ENCODE measurements at regions not wholly inside any gene's neighbourhood (a gene's known extent, or its start where the extent isn't known, plus 50 kb on each side); places are given as distances from the start of the nearest gene placed in this dataset.

- no peak for DNase-seq
Observed at GRCh38 chr10:131697476-131698128, 203.2 kb upstream of the PPP2R2D start.

DNA sequence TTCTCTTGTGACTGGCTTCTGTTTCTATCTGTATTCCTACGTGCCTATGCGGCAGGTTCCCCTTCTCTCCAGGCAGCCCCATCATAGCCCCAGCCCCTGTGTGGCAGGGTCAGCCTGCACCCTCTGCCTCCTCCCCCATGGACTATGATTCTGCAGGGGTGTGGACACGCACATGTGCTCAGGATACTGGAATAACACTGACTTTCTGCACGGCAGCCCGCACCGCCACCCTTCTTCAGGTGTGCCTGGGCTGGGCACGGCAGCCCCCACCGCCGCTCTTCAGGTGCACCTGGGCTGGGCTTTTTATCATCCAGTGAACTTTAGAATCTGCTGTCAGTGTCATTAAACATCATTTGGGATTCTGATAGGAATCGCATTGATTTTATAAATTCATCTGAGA, 202.6 kb upstream of the PPP2R2D start:
- no peak for DNase-seq

DNA sequence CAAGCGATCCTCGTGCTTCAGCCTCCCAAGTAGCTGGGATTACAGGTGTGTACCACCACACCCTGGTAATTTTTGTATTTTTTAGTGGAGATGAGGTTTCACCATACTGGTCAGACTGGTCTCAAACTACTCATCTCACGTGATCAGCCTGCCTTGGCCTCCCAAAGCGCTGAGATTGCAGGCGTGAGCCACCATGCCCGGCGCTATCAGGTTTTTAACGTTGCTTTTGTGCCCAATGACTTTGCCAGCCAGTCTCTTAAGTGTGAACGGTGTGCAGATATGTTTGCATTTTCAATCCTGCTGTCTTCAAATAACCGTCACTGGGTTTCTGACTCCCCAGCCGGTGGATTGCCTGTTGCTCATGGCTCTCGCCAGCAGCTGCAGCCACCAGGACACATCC, 201.8 kb upstream of the PPP2R2D start:
- no peak for DNase-seq

DNA sequence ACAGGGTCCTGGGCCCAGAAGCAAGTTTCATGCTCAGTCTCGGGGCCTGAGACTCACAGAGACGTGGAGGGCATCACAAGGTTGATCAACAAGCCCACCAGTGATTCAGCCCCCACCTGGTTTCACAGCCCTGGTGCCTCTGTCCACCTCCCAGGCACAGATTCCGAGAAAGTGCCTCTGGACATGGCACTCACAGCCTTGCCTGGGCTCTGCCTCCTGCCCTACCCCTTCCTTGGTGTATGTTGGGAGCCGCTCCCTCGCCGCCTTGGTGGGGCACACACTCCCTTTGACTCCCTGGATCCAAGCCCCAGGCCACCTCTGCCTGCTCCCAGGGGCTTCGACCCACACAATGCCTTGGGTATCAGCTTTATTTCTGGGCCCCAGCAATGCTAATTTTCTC, 200.8 kb upstream of the PPP2R2D start:
- DNase-seq: no peak

DNA sequence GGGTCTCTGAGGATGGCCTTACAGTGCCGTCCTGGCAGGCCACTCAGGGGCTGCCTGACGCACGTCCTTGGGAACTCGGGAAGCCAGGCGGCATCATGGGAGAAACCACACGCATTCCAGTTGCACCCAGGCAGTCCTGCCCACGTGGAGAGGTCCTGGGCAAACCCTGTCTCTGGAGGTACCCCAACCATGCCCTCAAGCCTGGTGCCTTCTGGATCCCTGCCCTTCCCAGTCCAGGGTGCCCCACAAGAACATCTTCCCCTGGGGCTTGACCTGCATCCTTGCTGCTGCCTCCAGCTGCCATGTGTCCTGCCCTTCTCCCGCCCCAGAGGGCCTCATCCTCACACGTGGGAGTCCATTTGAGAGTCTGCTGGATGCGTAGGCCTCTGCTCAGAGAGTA, 200.3 kb upstream of the PPP2R2D start:
- no peak for DNase-seq

GRCh38 chr10:131701131-131701947, 199.5 kb upstream of the PPP2R2D start:
- DNase-seq: no peak

DNA sequence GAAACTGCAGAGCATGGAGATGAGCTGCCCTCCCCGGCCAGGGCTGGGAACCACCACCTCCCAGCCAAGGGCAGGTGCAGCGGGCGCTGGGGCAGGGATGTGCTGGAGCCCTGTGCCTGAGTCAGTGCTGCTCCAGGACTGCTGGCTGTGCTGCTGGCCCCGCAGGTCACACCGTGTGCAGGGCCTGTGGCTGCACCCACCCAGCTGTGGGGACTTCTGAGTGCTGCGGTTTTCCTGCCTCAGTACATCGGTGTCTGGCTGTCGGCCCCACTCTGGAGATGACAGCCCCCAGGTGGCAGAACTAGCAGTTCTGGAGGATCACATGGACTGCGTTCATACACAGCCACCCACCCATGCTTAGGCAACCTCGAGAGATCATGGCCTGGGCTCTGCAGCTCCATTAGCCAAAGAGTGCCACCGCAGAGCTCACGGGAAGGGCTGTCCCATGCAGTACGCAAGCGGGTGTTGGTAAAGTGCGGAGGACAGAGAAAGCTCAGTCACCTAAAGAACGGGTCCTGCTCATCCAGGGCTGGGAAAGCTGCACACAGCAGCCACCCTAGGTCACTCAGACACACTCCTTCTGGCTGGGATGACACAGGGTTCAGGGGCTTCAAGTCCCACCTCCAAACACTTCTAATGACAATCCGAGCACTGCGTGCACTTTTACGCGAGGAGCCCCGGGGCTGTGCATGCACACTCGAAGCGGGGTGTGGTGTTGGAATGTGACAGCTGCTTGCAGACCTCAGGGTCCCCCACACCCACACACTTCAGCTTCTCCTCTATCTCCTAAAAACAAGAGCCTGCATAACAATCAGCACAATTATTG, 198.1 kb upstream of the PPP2R2D start:
- DNase-seq: no peak

- no peak for DNase-seq
Observed at GRCh38 chr10:131703541-131703940, 197.3 kb upstream of the PPP2R2D start.

DNA sequence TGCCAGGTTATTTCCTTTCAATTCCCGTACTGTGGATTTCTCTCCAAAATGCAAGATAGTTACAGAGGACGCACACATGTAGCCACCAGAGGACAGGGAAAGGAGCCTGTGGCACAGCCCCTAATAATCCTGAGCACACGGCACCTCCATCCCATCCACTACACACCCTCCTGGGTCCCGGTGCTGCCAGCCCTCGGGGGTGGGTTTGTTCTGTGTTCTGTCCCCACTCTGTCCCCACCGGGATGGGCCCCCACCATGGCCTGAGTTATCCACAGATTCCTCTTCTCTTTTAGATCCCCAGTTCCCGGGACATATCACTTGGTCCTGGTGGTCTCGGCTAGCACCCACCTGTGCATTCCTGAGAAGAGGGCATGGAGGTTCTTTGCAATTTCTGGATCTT, 196.9 kb upstream of the PPP2R2D start:
- no peak for DNase-seq

DNA sequence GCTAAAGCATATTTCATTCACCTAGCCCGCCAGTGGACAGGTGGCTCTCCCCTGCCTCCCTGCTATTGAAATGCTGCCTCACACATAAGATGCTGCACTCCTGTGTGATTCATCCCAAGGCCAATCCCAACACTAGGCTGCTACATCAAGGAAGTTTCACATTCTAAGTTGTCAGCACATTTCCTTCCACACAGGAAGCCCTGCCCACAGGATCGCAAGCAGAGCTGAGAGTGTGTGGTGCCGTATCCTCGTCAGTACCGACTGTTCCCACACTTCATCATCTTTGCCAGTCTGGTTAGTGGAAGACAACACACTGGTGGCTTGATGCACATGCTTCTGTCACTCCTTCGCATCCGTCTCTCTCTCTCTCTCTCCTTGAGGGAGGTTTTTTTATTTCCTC, 194.3 kb upstream of the PPP2R2D start:
- DNase-seq: no peak

DNA sequence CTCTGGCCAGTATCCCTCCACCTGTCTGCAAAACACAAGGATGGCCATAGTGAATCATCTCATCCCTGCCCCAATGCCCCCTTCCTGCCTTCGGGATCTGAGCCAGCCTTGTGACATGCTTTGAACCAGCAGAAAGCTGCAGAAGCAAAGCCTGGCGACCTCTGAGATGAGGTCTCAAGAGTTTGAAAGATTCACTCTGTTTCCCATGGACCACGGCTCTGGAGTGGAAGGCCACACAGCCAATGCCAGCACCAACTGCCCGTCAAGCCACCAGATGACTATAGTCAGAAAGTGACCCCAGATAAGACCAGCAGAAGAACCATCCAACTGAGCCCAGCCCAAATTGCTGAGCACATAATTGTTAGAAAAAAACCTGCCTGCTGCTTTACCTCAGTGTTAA, 193.9 kb upstream of the PPP2R2D start:
- no peak for DNase-seq

- no peak for DNase-seq
Observed at GRCh38 chr10:131708225-131708880, 192.5 kb upstream of the PPP2R2D start.

DNA sequence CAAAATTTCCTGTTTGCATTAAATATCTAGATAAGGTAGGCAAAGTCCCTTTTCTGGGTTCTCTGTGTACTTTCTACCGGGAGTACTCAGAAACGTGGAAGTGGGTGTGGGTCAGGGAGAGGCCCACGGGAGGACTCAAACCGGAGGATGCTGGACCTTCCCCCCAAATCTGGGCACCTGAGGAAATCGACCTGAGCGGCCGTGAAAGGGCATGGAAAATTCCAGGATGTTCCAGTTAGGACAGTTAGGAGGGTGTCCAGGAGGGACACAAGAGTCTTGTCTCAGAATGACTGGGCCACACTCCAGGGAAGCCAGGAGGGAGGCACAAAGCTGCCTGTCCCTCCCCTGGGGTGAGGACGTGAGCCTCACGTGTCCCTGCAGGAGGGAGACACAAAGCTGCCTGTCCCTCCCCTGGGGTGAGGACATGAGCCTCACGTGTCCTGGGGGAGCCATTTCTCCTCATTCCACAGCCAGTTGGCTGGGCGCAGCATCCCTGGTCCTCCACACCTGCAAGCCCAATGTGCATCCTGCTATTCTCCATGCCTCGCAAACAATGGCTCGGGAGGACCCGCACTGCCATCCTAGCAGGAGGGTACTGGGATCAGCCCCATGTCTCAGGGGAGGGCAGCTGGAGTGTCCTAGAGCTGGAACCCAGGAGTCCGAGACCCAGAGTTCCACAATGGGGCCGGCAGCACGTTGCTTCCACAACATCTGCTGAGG, 190.5 kb upstream of the PPP2R2D start:
- no peak for DNase-seq

DNA sequence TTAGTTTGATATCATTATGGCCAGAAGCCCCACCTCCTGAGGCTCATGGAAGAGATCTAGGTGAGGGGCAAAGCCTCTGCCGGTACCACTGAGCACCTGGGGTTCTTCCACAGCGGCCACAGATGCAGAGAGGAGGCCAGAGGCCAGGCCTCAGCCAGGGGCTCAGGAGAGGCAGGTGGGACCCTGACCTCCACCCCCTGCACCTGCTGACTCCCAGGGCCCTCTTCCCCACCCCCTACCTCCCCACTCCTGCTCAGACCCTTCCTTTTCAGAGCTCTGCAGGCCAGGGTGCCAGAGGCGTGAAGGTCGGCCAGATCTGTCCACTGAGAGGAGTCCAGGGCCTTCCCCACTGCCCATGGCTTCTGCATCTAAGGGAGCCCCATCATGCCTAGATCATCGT, 178.7 kb upstream of the PPP2R2D start:
- no peak for DNase-seq

GRCh38 chr10:131722525-131723264, 178.1 kb upstream of the PPP2R2D start:
- DNase-seq: no peak

- no peak for DNase-seq
Observed at GRCh38 chr10:131723297-131724168, 177.3 kb upstream of the PPP2R2D start.

DNA sequence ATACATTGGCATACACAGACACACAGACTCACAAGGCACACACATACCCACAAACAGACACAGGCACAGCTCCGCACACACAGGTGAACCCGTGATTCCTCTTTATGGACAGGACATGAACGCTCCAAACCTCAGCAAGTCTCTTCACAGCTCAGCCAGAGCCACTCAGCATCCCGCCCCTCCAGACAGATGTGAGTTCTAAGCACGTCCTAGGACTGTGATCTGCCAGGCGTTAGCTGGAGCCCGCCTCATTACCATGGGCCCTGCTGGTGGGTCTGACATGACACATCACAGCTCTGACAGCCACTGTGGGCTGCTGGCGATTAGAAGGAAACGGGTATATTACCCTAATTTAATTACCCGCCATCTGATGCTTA, 176.7 kb upstream of the PPP2R2D start:
- no peak for DNase-seq

- no peak for DNase-seq
Observed at GRCh38 chr10:131724891-131725580, 175.8 kb upstream of the PPP2R2D start.

DNA sequence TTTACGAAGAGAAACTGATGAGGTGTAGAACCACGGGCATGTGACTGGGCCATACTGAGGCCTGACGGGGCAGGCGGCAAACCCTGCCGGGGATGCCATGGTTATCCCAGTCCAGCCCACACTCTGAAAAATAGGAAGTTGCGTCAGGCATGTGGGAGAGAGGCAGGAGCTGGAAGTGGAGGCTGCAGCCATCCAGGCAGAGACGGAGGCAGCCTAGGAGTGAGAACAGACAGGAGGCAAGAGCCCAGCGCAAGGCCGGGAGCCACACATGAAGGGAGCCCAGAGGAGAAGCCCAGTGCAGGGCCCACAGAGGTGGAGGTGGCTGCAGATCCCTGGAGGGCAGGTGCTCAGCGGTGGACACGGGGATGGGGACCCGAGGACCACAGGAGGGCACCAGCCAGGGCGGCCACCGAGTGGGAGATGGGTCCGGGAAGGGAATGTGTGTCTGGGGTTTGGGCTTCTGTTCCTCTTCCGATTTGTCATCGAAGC, 175.2 kb upstream of the PPP2R2D start:
- no peak for DNase-seq
